HG02678 (cell line): ENCODE measurements at regions not wholly inside any gene's neighbourhood (a gene's known extent, or its start where the extent isn't known, plus 50 kb on each side); places are given as distances from the start of the nearest gene placed in this dataset.

ENCODE experiments used
- ATAC-seq: cut with Tn5 transposase; IDR thresholded peaks from one replicate; pipeline ENCODE4 v1.9.1; 2021; ENCODE audit warnings: mild to moderate bottlenecking, moderate library complexity; ENCODE audit not compliant: unreplicated experiment

GRCh38 chr1:238248356-238248755 is 357.6 kb upstream of the ZP4 start:
- ATAC-seq: no peak

- ATAC-seq: no peak
Measured at GRCh38 chr1:238242181-238242580, 351.5 kb upstream of the ZP4 start.

DNA sequence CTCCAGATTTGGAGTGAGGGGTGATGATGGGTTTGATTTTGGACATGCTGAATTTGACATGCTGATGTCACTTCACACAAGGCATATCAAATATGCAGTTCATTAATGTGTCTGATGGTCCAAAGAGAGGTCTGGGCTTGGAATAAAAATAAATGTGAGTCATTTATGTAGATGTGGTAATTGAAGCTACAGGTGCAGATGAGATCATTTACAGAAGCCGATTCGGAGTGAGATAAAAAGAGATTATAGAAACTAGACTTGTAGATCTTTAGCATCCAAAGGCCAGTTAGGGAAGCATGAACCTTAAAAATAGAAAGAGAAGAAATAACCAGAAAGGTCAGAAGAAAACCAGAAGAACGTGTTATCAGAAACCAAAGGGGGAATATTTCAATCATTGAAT is 350.9 kb upstream of the ZP4 start:
- no peak for ATAC-seq

- ATAC-seq: no peak
Measured at GRCh38 chr1:238239343-238239742, 348.6 kb upstream of the ZP4 start.

DNA sequence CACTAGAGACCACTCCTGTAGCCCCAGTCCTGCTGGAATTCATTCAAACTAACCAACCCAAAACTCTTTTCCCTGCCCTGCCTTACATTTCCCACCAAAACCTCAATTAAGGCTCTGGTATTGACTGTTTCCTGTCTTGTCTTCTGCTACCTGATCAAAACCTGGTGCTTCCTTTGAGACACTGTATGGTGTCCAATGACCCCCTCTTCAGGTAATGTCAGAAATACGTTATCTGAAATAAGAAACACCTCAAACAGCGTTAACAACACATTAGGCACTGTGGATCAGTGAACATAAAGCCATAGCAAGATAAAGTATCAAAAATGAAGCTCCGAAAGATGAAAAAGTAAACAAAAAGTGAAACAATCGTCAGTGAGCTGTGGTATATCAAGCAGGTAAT is 343.2 kb upstream of the ZP4 start:
- no peak for ATAC-seq

- ATAC-seq: no peak
Measured at GRCh38 chr1:238232084-238232710, 341.5 kb upstream of the ZP4 start.

GRCh38 chr1:238226810-238227209 is 336.1 kb upstream of the ZP4 start:
- ATAC-seq: no peak

- no peak for ATAC-seq
Measured at GRCh38 chr1:238223076-238223640, 332.4 kb upstream of the ZP4 start.

GRCh38 chr1:238221738-238222137 is 331.0 kb upstream of the ZP4 start:
- ATAC-seq: no peak

GRCh38 chr1:238214449-238214848 is 323.7 kb upstream of the ZP4 start:
- ATAC-seq: no peak

- no peak for ATAC-seq
Measured at GRCh38 chr1:238205045-238205662, 314.4 kb upstream of the ZP4 start.

GRCh38 chr1:238201992-238202391 is 311.3 kb upstream of the ZP4 start:
- ATAC-seq: no peak

DNA sequence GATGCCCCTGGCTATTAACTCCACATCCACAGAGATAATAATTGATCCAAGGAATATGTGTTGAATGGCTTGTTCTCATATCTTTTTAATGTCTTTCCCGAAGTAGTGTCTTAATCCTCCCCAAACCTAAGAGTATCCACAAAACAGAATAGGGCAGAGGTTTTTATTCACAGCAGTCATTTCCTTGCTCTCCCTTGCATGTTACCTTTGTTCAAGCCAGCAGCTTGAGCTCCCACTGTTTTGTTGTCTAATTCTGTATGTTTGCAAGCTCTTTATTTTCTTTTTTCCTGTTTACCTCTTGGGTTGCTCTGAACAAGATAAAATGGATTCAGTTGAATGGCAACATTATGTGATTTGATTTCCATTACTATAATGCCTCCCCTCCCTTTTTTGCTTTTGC is 308.6 kb upstream of the ZP4 start:
- no peak for ATAC-seq

GRCh38 chr1:238196516-238196915 is 305.8 kb upstream of the ZP4 start:
- ATAC-seq: no peak

- no peak for ATAC-seq
Measured at GRCh38 chr1:238191170-238191569, 300.4 kb upstream of the ZP4 start.

GRCh38 chr1:238187575-238187949 is 296.8 kb upstream of the ZP4 start:
- ATAC-seq: no peak

DNA sequence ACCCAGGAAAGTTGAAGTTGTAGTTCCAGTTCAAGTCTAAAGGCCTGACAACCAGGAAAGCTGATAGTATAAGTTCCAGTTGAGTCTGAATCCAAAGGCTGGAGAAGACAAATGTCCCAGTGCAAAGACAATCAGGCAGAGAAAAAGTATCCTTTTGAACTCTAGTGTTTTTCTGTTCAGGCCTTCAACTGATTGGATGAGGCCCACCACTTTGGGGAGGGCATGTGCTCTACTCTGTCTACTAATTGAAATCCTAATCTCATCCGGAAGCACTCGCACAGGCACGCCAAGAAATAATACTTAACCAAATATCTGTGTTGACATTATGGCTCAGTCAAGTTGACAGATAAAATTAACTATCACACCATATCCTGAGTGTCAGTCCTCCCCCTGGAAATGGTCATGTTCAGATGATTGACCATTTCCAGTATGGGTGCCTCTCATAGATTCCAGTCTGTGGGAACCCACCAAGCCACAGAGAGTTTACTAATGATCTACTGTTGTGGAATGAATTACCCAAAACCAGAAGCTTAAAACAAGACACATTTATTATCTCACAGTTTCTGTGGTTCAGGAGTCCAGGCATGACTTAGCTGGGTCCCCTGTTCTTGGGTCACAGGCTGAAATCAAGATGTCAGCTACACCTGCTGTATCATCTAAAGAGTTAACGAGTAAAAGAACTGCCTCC is 296.3 kb upstream of the ZP4 start:
- ATAC-seq: no peak

GRCh38 chr1:238177960-238178645 is 287.4 kb upstream of the ZP4 start:
- ATAC-seq: no peak

- no peak for ATAC-seq
Measured at GRCh38 chr1:238177351-238177750, 286.6 kb upstream of the ZP4 start.

DNA sequence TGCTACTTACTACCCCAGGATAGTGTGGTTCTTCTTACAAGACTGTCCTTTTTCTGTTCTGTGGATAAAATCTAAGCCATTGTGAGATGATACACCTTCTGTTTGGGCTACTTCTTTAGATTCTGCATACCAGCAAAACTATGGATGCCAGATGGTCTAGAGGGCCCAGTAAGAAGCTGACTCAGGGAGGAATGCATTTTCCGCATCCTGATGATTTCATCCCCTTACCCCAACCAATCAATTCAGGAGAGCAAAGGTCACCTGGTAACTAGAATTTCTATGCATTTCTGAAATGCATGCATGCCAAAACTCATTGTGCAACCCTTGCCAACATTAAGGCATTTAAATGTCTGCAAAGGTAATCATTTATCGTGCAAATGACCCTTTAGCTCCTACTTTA is 285.7 kb upstream of the ZP4 start:
- no peak for ATAC-seq

- ATAC-seq: no peak
Measured at GRCh38 chr1:238171985-238172384, 281.3 kb upstream of the ZP4 start.

DNA sequence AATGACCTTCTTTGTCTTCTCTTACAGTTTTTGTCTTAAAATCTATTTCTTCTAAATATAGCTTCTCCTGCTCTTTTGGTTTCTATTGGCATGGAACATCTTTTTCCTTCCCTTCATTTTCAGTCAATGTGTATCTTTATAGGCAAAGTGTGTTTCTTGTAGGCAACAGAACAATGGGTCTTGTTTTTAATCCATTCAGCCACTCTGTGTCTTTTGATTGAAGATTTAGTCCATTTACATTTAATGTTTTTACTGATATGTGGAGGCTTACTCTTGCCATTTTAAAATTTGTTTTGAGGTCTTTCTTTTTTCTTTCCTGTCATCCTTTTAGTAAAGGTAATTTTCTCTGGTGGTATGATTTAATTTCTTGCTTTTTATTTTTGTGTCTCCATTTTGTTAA is 271.2 kb upstream of the ZP4 start:
- ATAC-seq: no peak
